ENCODE measurements at regions not wholly inside any gene's neighbourhood (a gene's known extent, or its start where the extent isn't known, plus 50 kb on each side); places are given as distances from the start of the nearest gene placed in this dataset.

GRCh38 chr11:79600711-79601110 is 159.9 kb upstream of the TENM4 start:
- TF ChIP-seq CENPBD1 (CRISPR knock-in tag; IDR thresholded peaks at IDR 0.05; ENCODE audit: borderline replicate concordance, low read depth) (no peak), EZH2 (conservative IDR thresholded peaks at IDR 0.05; ENCODE audit: low read depth, low read length) (no peak), CTCF (CRISPR knock-in tag; IDR thresholded peaks at IDR 0.05) (no peak), SOX13 (IDR thresholded peaks at IDR 0.05) (no peak), SOX13 (CRISPR knock-in tag; conservative IDR thresholded peaks at IDR 0.05 in 1 of 2, IDR thresholded peaks at IDR 0.05 in 1 of 2) (no peak), ZNF761 (CRISPR knock-in tag; conservative IDR thresholded peaks at IDR 0.05) (no peak), SMAD1 (CRISPR knock-in tag; IDR thresholded peaks at IDR 0.05; ENCODE audit: borderline replicate concordance, low read depth) (no peak)
